GM12874 (cell line): ENCODE measurements at regions not wholly inside any gene's neighbourhood (a gene's known extent, or its start where the extent isn't known, plus 50 kb on each side); places are given as distances from the start of the nearest gene placed in this dataset.

Experiments used
- TF ChIP-seq, protein P1 (sequence below): IDR thresholded peaks from 2 replicates; pipeline ENCODE4 v1.5.1; 2011; ENCODE audit warnings: low read depth, mild to moderate bottlenecking, control low read depth, low read length, moderate library complexity; ENCODE audit not compliant: insufficient read depth

DNA sequence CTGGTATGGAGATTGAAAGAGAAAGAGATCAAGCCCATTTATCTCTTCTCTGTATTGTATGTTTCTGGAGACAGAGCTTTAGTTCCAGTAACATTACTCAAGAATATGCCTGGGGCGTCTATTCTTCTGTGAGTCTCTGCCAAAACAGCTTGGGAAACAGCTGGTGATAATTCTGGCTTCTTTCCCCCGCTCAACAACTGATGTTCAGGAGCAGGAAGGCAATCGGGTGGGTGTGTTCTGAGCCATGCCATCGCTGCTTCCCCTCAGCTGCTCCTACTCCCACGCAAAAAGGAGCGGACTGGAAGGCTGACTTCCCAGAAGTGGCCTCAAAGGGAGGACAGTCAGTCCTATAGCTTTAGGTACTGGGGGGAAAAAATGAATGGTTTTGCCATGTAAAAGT, 695.1 kb downstream of the PLCL1 start:
- TF ChIP-seq, protein P1, sequence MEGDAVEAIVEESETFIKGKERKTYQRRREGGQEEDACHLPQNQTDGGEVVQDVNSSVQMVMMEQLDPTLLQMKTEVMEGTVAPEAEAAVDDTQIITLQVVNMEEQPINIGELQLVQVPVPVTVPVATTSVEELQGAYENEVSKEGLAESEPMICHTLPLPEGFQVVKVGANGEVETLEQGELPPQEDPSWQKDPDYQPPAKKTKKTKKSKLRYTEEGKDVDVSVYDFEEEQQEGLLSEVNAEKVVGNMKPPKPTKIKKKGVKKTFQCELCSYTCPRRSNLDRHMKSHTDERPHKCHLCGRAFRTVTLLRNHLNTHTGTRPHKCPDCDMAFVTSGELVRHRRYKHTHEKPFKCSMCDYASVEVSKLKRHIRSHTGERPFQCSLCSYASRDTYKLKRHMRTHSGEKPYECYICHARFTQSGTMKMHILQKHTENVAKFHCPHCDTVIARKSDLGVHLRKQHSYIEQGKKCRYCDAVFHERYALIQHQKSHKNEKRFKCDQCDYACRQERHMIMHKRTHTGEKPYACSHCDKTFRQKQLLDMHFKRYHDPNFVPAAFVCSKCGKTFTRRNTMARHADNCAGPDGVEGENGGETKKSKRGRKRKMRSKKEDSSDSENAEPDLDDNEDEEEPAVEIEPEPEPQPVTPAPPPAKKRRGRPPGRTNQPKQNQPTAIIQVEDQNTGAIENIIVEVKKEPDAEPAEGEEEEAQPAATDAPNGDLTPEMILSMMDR = no peak

DNA sequence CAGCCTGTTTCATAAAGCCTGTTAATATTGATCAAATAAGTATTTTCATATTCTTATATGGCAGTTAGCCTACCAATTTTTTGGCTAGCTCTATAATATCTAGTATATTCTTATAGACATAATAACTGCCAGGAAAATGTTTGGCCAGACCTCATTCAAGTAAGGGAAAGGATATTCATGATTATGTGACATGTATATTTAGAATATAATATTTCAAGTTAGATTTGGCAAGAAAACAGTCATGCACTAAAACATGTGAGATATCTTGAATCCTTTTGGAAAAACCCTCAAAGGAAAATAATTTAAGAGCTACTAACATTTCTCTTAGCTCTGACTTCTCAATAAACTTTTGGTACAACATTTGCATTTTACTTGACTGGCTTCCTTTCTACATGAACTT, 694.1 kb downstream of the PLCL1 start:
- TF ChIP-seq, protein P1 = no peak

DNA sequence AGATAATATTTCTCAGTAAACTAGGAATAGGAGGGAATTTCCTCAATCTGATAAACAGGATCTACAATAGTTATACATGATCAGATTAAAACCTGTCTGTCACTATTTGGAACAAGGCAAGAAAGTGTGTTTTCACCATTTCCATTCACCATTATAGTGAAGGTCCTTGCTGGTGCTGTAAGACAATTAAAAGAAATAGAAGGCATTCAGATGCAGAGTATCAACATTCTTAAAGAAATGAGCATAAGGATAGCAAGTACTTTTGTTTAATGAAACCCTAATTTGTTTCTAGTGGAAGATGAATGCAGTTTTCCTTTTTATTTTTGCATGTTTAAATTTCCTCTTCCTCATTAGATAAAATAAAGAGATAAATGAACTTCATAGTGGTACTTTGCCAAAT, 693.7 kb downstream of the PLCL1 start:
- TF ChIP-seq, protein P1 = no peak

DNA sequence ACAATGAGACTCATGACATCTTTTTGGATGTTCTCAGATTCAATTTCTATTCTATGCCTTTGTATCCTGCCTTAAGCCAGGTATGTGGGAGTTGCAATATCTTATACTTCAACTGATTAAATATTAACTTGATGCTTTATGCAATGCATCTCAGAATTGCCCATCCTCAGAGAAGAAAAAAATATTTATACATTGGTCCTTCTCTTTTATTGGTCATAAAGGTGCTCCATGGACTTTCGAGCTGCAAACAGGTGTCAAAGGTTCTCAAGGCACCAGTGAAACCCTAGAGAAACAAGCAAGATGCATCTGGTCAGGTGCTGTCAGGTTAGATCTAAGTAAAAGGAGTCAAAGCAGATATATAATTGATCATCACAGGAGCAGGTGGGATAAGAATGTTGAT, 690.5 kb downstream of the PLCL1 start:
- TF ChIP-seq, protein P1 = no peak

DNA sequence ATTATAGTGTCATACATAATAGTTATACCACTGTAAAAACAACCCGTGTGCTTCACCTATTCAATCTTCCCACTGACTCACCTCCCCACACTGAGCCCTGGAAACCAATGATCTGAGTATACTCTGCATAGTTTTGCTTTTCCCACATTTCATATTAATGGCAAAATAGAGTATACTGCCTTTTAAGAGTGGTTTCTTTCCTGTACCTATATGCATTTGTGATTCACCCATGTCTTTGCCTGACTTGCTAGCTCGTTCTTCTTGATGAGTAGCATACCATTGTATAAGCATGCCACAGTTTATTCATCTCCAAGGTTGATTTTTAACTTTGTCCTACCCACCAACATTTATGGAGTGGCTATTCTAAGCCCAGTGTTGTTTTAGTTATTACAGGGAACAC, 686.4 kb downstream of the PLCL1 start:
- TF ChIP-seq, protein P1 = no peak

DNA sequence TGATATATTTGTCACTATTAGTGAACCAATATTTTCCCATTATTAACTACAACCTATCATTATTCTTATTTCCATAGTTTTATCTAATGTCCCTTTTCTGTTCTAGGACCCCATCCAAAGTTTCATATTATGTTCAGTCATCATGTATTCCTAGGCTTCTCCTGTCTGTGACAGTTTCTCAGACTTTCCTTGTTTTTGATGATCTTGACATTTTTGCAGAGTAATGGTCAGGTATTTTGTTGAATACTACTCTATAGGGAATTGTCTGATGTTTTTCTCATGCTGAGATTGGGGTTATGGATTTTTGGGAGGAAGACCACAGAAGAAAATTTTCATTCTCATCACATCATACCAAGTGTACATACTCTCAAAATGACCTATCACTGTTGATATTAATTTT, 684.6 kb downstream of the PLCL1 start:
- TF ChIP-seq, protein P1 = no peak

DNA sequence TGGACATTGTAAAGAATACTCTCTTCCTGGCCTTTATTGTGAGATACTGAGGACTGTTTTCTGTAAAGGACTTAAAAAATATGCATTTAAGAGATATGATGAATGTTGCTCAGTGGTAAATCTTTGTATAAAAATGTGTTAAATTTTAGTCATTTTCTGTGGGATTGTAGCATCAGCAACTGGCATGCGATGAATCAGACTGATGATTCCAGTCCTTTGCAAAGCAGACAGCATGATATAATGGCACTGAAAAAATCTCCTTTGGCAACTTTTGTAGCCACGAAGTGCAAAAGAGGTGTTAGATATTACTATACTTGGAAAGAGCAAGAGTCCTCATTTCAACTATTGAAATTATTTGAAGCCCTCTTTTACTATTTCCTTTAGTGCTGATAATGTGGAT, 678.7 kb downstream of the PLCL1 start:
- TF ChIP-seq, protein P1 = no peak

DNA sequence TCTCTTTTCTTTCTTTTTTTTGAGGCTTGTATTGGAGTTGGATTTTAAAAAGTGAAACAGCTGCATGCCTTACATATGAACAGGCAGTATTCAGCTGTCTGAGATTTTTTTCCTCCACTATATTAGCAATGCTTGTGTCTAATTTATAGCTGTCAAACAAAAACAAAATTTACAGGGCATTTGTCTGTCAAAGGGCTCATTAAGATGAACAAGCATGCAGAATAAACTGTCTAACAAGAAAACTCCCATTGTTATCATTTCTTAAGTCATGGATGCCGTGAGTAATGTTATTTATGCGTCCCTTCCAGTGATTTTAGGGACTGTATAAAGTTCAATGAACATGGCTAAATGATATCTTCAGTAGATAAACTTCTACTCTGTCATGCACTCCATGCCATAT, 674.7 kb downstream of the PLCL1 start:
- TF ChIP-seq, protein P1 = no peak
